ENCODE measurements at regions not wholly inside any gene's neighbourhood (a gene's known extent, or its start where the extent isn't known, plus 50 kb on each side); places are given as distances from the start of the nearest gene placed in this dataset.

- H3K36me3 ChIP-seq (ENCODE audit: control insufficient read depth, insufficient read depth, low read length): no peaks in the 10 kb centered on the region
- H3K4me1 ChIP-seq (ENCODE audit: control insufficient read depth, extremely low read depth, insufficient read depth, low read length): no peaks in the 10 kb centered on the region
- no peak overlapping the region for H3K4me3 ChIP-seq (replicated peaks in 1 of 4; ENCODE audit: control extremely low read depth in 1 of 4, insufficient read depth in 1 of 4, low read depth in 3 of 4, low read length in 4 of 4)
- no peak overlapping the region for H2AFZ ChIP-seq (ENCODE audit: low read length)
- no peak overlapping the region for H3K9ac ChIP-seq (ENCODE audit: insufficient read depth, low read length)
- H3K27ac ChIP-seq (ENCODE audit: insufficient read depth, low read length): no peak overlapping the region
- no peaks in the 10 kb centered on the region for H4K20me1 ChIP-seq (ENCODE audit: control insufficient read depth, extremely low read depth, insufficient read depth, low read length)
- TF ChIP-seq, protein P1, sequence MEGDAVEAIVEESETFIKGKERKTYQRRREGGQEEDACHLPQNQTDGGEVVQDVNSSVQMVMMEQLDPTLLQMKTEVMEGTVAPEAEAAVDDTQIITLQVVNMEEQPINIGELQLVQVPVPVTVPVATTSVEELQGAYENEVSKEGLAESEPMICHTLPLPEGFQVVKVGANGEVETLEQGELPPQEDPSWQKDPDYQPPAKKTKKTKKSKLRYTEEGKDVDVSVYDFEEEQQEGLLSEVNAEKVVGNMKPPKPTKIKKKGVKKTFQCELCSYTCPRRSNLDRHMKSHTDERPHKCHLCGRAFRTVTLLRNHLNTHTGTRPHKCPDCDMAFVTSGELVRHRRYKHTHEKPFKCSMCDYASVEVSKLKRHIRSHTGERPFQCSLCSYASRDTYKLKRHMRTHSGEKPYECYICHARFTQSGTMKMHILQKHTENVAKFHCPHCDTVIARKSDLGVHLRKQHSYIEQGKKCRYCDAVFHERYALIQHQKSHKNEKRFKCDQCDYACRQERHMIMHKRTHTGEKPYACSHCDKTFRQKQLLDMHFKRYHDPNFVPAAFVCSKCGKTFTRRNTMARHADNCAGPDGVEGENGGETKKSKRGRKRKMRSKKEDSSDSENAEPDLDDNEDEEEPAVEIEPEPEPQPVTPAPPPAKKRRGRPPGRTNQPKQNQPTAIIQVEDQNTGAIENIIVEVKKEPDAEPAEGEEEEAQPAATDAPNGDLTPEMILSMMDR (conservative IDR thresholded peaks at IDR 0.05 in 1 of 2, IDR thresholded peaks at IDR 0.05 in 1 of 2; ENCODE audit: low read depth in 1 of 2, low read length in 2 of 2): no peak
- TF ChIP-seq EZH2 (IDR thresholded peaks at IDR 0.05; ENCODE audit: low read length, missing control alignments): no peak
- no peak overlapping the region for H3K4me2 ChIP-seq (ENCODE audit: extremely low read depth, insufficient read depth, low read length)
- no peak for DNase-seq (ENCODE audit: low read depth in 2 of 2)
- H3K27me3 ChIP-seq (ENCODE audit: control insufficient read depth, insufficient read depth, low read length): no peaks in the 10 kb centered on the region
- H3K79me2 ChIP-seq (ENCODE audit: control insufficient read depth, insufficient read depth, low read length): no peaks in the 10 kb centered on the region
- H3K9me3 ChIP-seq (ENCODE audit: control insufficient read depth, insufficient read depth, low read depth, low read length): no peaks in the 10 kb centered on the region
These were observed 306.3 kb upstream of the POU3F1 start for GRCh38 chr1:38352869-38353268.

DNA sequence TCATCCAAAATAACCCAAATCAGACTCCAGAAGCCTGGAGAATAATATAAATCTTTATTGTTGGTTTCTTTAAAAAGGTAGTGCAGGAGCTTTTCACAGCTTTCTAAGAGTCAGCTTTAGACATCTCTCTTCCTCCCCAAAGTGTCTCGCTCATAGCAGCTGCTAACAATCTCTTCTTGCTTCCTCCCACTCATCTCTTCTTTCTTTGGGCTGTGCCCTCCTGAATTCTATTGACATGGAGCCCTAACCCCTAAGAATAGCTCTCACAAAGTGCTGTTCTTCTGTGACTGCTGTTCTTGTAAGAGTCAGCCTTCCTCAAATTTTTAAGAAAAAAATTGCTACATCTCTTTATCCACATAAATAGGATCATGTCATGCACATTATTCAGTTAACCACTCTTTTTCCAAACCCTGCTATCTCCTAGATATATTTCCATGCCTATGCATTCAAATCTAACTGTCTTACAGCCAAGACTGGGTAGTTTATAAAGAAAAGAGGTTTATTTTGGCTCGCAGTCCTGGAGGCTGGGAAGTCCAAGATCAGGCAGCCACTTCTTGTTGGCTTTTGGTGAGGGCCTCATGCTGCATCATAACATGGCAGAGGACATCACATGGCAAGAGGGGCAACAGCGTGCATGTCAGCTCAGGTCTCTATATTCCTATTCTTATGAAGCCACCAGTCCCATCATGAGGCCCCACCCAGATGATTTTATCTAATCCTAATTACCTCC lies 301.0 kb upstream of the POU3F1 start:
- Histone ChIP-seq H3K36me3 (ENCODE audit: control insufficient read depth, insufficient read depth, low read length) (no peaks in the 10 kb centered on the region), H3K4me2 (ENCODE audit: extremely low read depth, insufficient read depth, low read length) (no peak overlapping the region), H3K9ac (ENCODE audit: insufficient read depth, low read length) (no peak overlapping the region), H2AFZ (ENCODE audit: low read length) (no peak overlapping the region), H3K4me3 (replicated peaks in 1 of 4; ENCODE audit: control extremely low read depth in 1 of 4, insufficient read depth in 1 of 4, low read depth in 3 of 4, low read length in 4 of 4) (no peak overlapping the region), H3K9me3 (ENCODE audit: control insufficient read depth, insufficient read depth, low read depth, low read length) (no peaks in the 10 kb centered on the region), H3K27me3 (ENCODE audit: control insufficient read depth, insufficient read depth, low read length) (no peaks in the 10 kb centered on the region), H4K20me1 (ENCODE audit: control insufficient read depth, extremely low read depth, insufficient read depth, low read length) (no peaks in the 10 kb centered on the region), H3K27ac (ENCODE audit: insufficient read depth, low read length) (no peak overlapping the region), H3K79me2 (ENCODE audit: control insufficient read depth, insufficient read depth, low read length) (no peaks in the 10 kb centered on the region), H3K4me1 (ENCODE audit: control insufficient read depth, extremely low read depth, insufficient read depth, low read length) (no peaks in the 10 kb centered on the region)
- DNase-seq (ENCODE audit: low read depth in 2 of 2): no peak
- TF ChIP-seq EZH2 (IDR thresholded peaks at IDR 0.05; ENCODE audit: low read length, missing control alignments): no peak
- TF ChIP-seq, protein P1 (conservative IDR thresholded peaks at IDR 0.05 in 1 of 2, IDR thresholded peaks at IDR 0.05 in 1 of 2; ENCODE audit: low read depth in 1 of 2, low read length in 2 of 2): no peak

DNA sequence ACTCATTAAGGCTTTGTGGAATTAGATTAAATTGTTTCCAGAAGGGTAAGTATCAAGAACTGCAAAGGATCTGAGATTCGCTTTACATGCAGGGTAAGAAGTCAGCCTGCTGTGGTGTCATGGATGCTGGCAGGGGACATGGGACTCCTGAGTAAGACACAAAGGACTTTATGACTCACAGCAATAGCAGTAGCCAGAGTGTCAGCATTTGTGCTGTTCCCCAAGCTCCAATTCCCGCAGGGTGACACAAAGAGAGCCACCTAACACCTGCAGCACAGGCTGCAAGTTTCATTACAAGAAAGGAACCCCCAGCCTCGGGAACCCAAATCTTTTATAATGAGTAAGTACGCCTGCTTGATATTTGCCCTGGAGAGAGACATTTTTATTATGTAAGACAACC lies 298.1 kb upstream of the POU3F1 start:
- no peak overlapping the region for H2AFZ ChIP-seq (ENCODE audit: low read length)
- H3K9ac ChIP-seq (ENCODE audit: insufficient read depth, low read length): no peak overlapping the region
- H3K9me3 ChIP-seq (ENCODE audit: control insufficient read depth, insufficient read depth, low read depth, low read length): no peaks in the 10 kb centered on the region
- no peaks in the 10 kb centered on the region for H4K20me1 ChIP-seq (ENCODE audit: control insufficient read depth, extremely low read depth, insufficient read depth, low read length)
- no peak overlapping the region for H3K4me3 ChIP-seq (replicated peaks in 1 of 4; ENCODE audit: control extremely low read depth in 1 of 4, insufficient read depth in 1 of 4, low read depth in 3 of 4, low read length in 4 of 4)
- no peak overlapping the region for H3K4me2 ChIP-seq (ENCODE audit: extremely low read depth, insufficient read depth, low read length)
- no peak for DNase-seq (ENCODE audit: low read depth in 2 of 2)
- no peaks in the 10 kb centered on the region for H3K79me2 ChIP-seq (ENCODE audit: control insufficient read depth, insufficient read depth, low read length)
- H3K4me1 ChIP-seq (ENCODE audit: control insufficient read depth, extremely low read depth, insufficient read depth, low read length): no peaks in the 10 kb centered on the region
- no peaks in the 10 kb centered on the region for H3K27me3 ChIP-seq (ENCODE audit: control insufficient read depth, insufficient read depth, low read length)
- TF ChIP-seq, protein P1 (conservative IDR thresholded peaks at IDR 0.05 in 1 of 2, IDR thresholded peaks at IDR 0.05 in 1 of 2; ENCODE audit: low read depth in 1 of 2, low read length in 2 of 2): no peak
- TF ChIP-seq EZH2 (IDR thresholded peaks at IDR 0.05; ENCODE audit: low read length, missing control alignments): no peak
- no peaks in the 10 kb centered on the region for H3K36me3 ChIP-seq (ENCODE audit: control insufficient read depth, insufficient read depth, low read length)
- H3K27ac ChIP-seq (ENCODE audit: insufficient read depth, low read length): no peak overlapping the region

Data from fibroblast of lung (primary cell).